SK-N-SH treated with all-trans-retinoic acid at 6 μM for 48 hours (cell line): ENCODE measurements at regions not wholly inside any gene's neighbourhood (a gene's known extent, or its start where the extent isn't known, plus 50 kb on each side); places are given as distances from the start of the nearest gene placed in this dataset.

Experiments
- CREB5 ChIP-seq: fragments of 250-450 bp; sonication (Bioruptor Pico); IDR thresholded peaks from 2 replicates; pipeline ENCODE4 v1.5.1; 2020; ENCODE audit warnings: low read depth, mild to moderate bottlenecking, moderate library complexity
- CSRNP3 ChIP-seq: fragments of 250-450 bp; sonication (Bioruptor Pico); IDR thresholded peaks from 2 replicates; pipeline ENCODE4 v1.5.1; 2021; ENCODE audit warnings: mild to moderate bottlenecking, moderate library complexity
- GLIS3 ChIP-seq: fragments of 250-450 bp; sonication (Bioruptor Pico); IDR thresholded peaks from 2 replicates; pipeline ENCODE4 v1.5.0; 2020; ENCODE audit warnings: mild to moderate bottlenecking, moderate library complexity
- OSR1 ChIP-seq: fragments of 250-450 bp; sonication (Bioruptor Pico); IDR thresholded peaks from 2 replicates; pipeline ENCODE4 v1.8.0; 2022; ENCODE audit warnings: moderate library complexity, mild to moderate bottlenecking, inconsistent platforms
- PATZ1 ChIP-seq: fragments of 250-450 bp; sonication (Bioruptor Pico); IDR thresholded peaks from 2 replicates; pipeline ENCODE4 v1.8.0; 2020; ENCODE audit warnings: mild to moderate bottlenecking, moderate library complexity, borderline replicate concordance
- RARB ChIP-seq: fragments of 250-450 bp; sonication (Bioruptor Pico); IDR thresholded peaks from 2 replicates; pipeline ENCODE4 v1.8.0; 2021; ENCODE audit warnings: mild to moderate bottlenecking, moderate library complexity
- TCF4 ChIP-seq: fragments of 250-450 bp; sonication (Bioruptor Pico); IDR thresholded peaks from 2 replicates; pipeline ENCODE4 v1.8.0; 2021; ENCODE audit warnings: mild to moderate bottlenecking, moderate library complexity, borderline replicate concordance
- TOX ChIP-seq: fragments of 250-450 bp; sonication (Bioruptor Pico); IDR thresholded peaks from 2 replicates; pipeline ENCODE4 v1.8.0; 2021; ENCODE audit warnings: mild to moderate bottlenecking, moderate library complexity, borderline replicate concordance
- TSHZ2 ChIP-seq: fragments of 250-450 bp; sonication (Bioruptor Pico); IDR thresholded peaks from 2 replicates; pipeline ENCODE4 v1.5.0; 2020; ENCODE audit warnings: mild to moderate bottlenecking, moderate library complexity
- ZFP3 ChIP-seq: fragments of 250-450 bp; sonication (Bioruptor Pico); IDR thresholded peaks from 2 replicates; pipeline ENCODE4 v1.5.0; 2020; ENCODE audit warnings: mild to moderate bottlenecking, moderate library complexity
- ZFP30 ChIP-seq: fragments of 450-650 bp; formaldehyde crosslinking; IDR thresholded peaks from 2 replicates; pipeline ENCODE4 v1.5.0; 2022; ENCODE audit warnings: mild to moderate bottlenecking, moderate library complexity
- ZNF70 ChIP-seq: fragments of 450-650 bp; formaldehyde crosslinking; IDR thresholded peaks from 2 replicates; pipeline ENCODE4 v1.5.0; 2020; ENCODE audit warnings: mild to moderate bottlenecking, moderate library complexity
- ZNF8 ChIP-seq: fragments of 450-650 bp; formaldehyde crosslinking; IDR thresholded peaks from 2 replicates; pipeline ENCODE4 v1.5.0; 2020; ENCODE audit warnings: mild to moderate bottlenecking, moderate library complexity

DNA sequence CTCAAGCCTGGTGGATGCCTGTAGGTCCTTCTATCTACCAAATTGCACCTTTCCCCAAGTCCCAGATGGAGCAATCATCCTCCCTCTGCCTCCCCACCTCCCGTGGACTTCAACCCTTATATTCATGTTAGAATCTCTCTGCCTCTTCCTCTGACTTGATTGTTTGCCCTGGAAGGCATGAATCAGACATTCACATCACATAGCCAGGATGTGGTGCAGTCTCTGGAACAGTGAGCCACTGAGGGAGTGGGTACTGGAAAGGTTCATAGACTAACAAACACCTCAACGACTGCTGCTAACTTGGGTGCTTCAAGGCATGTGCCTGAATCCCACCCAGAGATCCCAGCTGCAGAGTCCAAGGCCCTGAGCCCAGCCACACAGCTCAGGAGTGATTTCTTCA lies 494.0 kb downstream of the TNS3 start:
- TF ChIP-seq TSHZ2 (CRISPR knock-in tag) (no peak), TOX (CRISPR knock-in tag) (no peak), ZFP3 (no peak), RARB (no peak), CREB5 (CRISPR knock-in tag) (no peak), PATZ1 (CRISPR knock-in tag) (no peak), GLIS3 (CRISPR knock-in tag) (no peak), ZFP30 (no peak), ZNF70 (CRISPR knock-in tag) (no peak), ZNF8 (CRISPR knock-in tag) (no peak), TCF4 (no peak), CSRNP3 (CRISPR knock-in tag) (no peak), OSR1 (CRISPR knock-in tag) (no peak)
